OCI-LY3 (cell line): ENCODE measurements at regions not wholly inside any gene's neighbourhood (a gene's known extent, or its start where the extent isn't known, plus 50 kb on each side); places are given as distances from the start of the nearest gene placed in this dataset.

Experiments used
- H2AFZ ChIP-seq: fragments of 200-600, 300-600 bp; shearing (Covaris generic); 2 replicates; pipeline ENCODE4 v1.6.0; 2014; ENCODE audit warnings: antibody characterized with exemption, low read depth, low read length
- H3K27ac ChIP-seq: fragments of 200-600, 300-600 bp; sonication (generic); 2 replicates; pipeline ENCODE4 v1.5.1; 2014; ENCODE audit warnings: mild to moderate bottlenecking, low read length, moderate library complexity, mixed read lengths
- H3K27me3 ChIP-seq: fragments of 200-600, 300-600 bp; sonication (generic); 2 replicates; pipeline ENCODE4 v1.6.1; 2014; ENCODE audit warnings: low read depth, low read length, mixed read lengths
- H3K36me3 ChIP-seq: fragments of 200-600, 300-600 bp; sonication (generic); replicated peaks from 2 replicates; pipeline ENCODE3; 2014; ENCODE audit warnings: low read depth, low read length, mixed read lengths
- H3K4me1 ChIP-seq: fragments of 300-600, 200-600 bp; sonication (generic); 2 replicates; pipeline ENCODE4 v1.6.1; 2014; ENCODE audit warnings: low read length, mixed read lengths
- H3K4me2 ChIP-seq: fragments of 200-600, 300-600 bp; sonication (generic); 2 replicates; pipeline ENCODE4 v1.6.1; 2014; ENCODE audit warnings: low read length, mixed read lengths
- H3K4me3 ChIP-seq: fragments of 300-600, 200-600 bp; sonication (generic); 2 replicates; pipeline ENCODE4 v1.5.1; 2014; ENCODE audit warnings: antibody characterized with exemption, mild to moderate bottlenecking, low read length, moderate library complexity
- H3K79me2 ChIP-seq: fragments of 300-600, 200-600 bp; shearing (Covaris generic); 2 replicates; pipeline ENCODE4 v1.6.1; 2014; ENCODE audit warnings: mild to moderate bottlenecking, low read length, mixed read lengths
- H3K9ac ChIP-seq: fragments of 300-600, 200-600 bp; shearing (Covaris generic); 2 replicates; pipeline ENCODE4 v1.6.0; 2014; ENCODE audit warnings: mild to moderate bottlenecking, low read length, moderate library complexity
- H3K9me3 ChIP-seq: fragments of 200-600, 300-600 bp; shearing (Covaris generic); 2 replicates; pipeline ENCODE4 v1.6.1; 2014; ENCODE audit warnings: low read length, mixed read lengths; ENCODE audit not compliant: insufficient read depth
- H4K20me1 ChIP-seq: fragments of 200-600, 300-600 bp; sonication (generic); 2 replicates; pipeline ENCODE4 v1.6.1; 2016; ENCODE audit warnings: low read length, mixed read lengths; ENCODE audit not compliant: insufficient read depth
- CTCF ChIP-seq: fragments of 200-600, 300-600 bp; sonication (generic); IDR thresholded peaks from 2 replicates; pipeline ENCODE4 v1.5.1; 2014; ENCODE audit warnings: antibody characterized with exemption, low read length, low read depth
- EZH2phosphoT487 ChIP-seq: fragments of 200-600 bp; shearing (Covaris generic); IDR thresholded peaks from 2 replicates; pipeline ENCODE4 v1.6.1; 2018; ENCODE audit warnings: antibody characterized with exemption, mixed run types, low read depth

GRCh38 chr7:138342990-138343389 lies 117.1 kb upstream of the TRIM24 start:
- H3K4me3 ChIP-seq: no peak overlapping the region
- TF ChIP-seq CTCF (no peak), EZH2phosphoT487 (no peak)
- no peaks in the 10 kb centered on the region for H3K4me1 ChIP-seq
- H3K79me2 ChIP-seq: no peaks in the 10 kb centered on the region
- H3K36me3 ChIP-seq: no peaks in the 10 kb centered on the region
- no peaks in the 10 kb centered on the region for H3K9me3 ChIP-seq
- no peaks in the 10 kb centered on the region for H3K27me3 ChIP-seq
- H4K20me1 ChIP-seq: no peaks in the 10 kb centered on the region
- no peak overlapping the region for H2AFZ ChIP-seq
- no peak overlapping the region for H3K27ac ChIP-seq
- no peak overlapping the region for H3K9ac ChIP-seq
- H3K4me2 ChIP-seq: no peak overlapping the region

GRCh38 chr7:138345567-138345966 lies 114.5 kb upstream of the TRIM24 start:
- Histone ChIP-seq H3K4me1 (no peaks in the 10 kb centered on the region), H3K79me2 (no peaks in the 10 kb centered on the region), H2AFZ (no peak overlapping the region), H3K27ac (no peak overlapping the region), H3K4me2 (no peak overlapping the region), H4K20me1 (no peaks in the 10 kb centered on the region), H3K27me3 (no peaks in the 10 kb centered on the region), H3K36me3 (no peaks in the 10 kb centered on the region), H3K9ac (no peak overlapping the region), H3K9me3 (no peaks in the 10 kb centered on the region), H3K4me3 (no peak overlapping the region)
- no peak for TF ChIP-seq CTCF
- no peak for TF ChIP-seq EZH2phosphoT487

- no peaks in the 10 kb centered on the region for H3K36me3 ChIP-seq
- H3K9me3 ChIP-seq: no peaks in the 10 kb centered on the region
- H3K79me2 ChIP-seq: no peaks in the 10 kb centered on the region
- H3K27ac ChIP-seq: no peak overlapping the region
- no peaks in the 10 kb centered on the region for H4K20me1 ChIP-seq
- TF ChIP-seq CTCF: no peak
- H2AFZ ChIP-seq: no peak overlapping the region
- no peak overlapping the region for H3K9ac ChIP-seq
- no peaks in the 10 kb centered on the region for H3K27me3 ChIP-seq
- no peak overlapping the region for H3K4me3 ChIP-seq
- no peak overlapping the region for H3K4me2 ChIP-seq
- no peaks in the 10 kb centered on the region for H3K4me1 ChIP-seq
Observed at GRCh38 chr7:138346975-138347374, 113.1 kb upstream of the TRIM24 start.

- Histone ChIP-seq H3K9ac (no peak overlapping the region), H3K27me3 (no peaks in the 10 kb centered on the region), H3K36me3 (no peaks in the 10 kb centered on the region), H2AFZ (no peak overlapping the region), H3K4me2 (no peak overlapping the region), H3K9me3 (no peaks in the 10 kb centered on the region), H3K4me3 (no peak overlapping the region), H3K27ac (no peak overlapping the region), H4K20me1 (no peaks in the 10 kb centered on the region), H3K4me1 (no peaks in the 10 kb centered on the region), H3K79me2 (no peaks in the 10 kb centered on the region)
- TF ChIP-seq CTCF: no peak
- TF ChIP-seq EZH2phosphoT487: no peak
Observed at GRCh38 chr7:138349841-138350700, 110.0 kb upstream of the TRIM24 start.
